Esophagus muscularis mucosa (tissue), 4 donors: ENCODE measurements at regions not wholly inside any gene's neighbourhood (a gene's known extent, or its start where the extent isn't known, plus 50 kb on each side); places are given as distances from the start of the nearest gene placed in this dataset.

Experiments used
- DNase-seq: peaks from one replicate; pipeline ENCODE4 v3.0.0-alpha.2; 2017; ENCODE audit errors: extremely low spot score
- H3K27ac ChIP-seq, 4 donors: fragments of 200-600 bp; sonication (generic); replicated peaks in 1 of 4; 1 replicate in 3 of 4; 2 replicates in 1 of 4; pipeline ENCODE4 v1.5.1; 2016 to 2019; ENCODE audit warnings: mild to moderate bottlenecking in 1 of 4
- H3K27me3 ChIP-seq, 4 donors: fragments of 200-600 bp; sonication (generic); one replicate each; pipeline versions ENCODE4 v1.5.1 to v1.6.0; 2016 to 2019
- H3K36me3 ChIP-seq, 4 donors: fragments of 200-600 bp; sonication (generic); one replicate each; pipeline ENCODE4 v1.5.1; 2016 to 2019
- H3K4me1 ChIP-seq, 4 donors: fragments of 200-600 bp; sonication (generic); one replicate each; pipeline ENCODE4 v1.5.1; 2016 to 2019
- H3K4me3 ChIP-seq, 4 donors: fragments of 200-600 bp; sonication (generic); 1 replicate in 2 of 4; 2 replicates in 2 of 4; pipeline ENCODE4 v1.5.1; 2016 to 2019; ENCODE audit warnings: mild to moderate bottlenecking in 4 of 4, moderate library complexity in 1 of 4
- H3K9me3 ChIP-seq, 4 donors: fragments of 200-600 bp; sonication (generic); 1 replicate in 3 of 4; 2 replicates in 1 of 4; pipeline ENCODE4 v1.5.1; 2016 to 2019
- CTCF ChIP-seq, 3 experiments: fragments of 200-600 bp in 2 of 3; fragments of 450-650 bp in 1 of 3; sonication (generic) in 2 of 3; IDR thresholded peaks; one replicate each; pipeline ENCODE4 v1.5.1; 2017 to 2019; ENCODE audit warnings: antibody characterized with exemption in 3 of 3, mild to moderate bottlenecking in 2 of 3, moderate library complexity in 1 of 3
- EP300 ChIP-seq: sonication (generic); formaldehyde crosslinking; IDR thresholded peaks from one replicate; pipeline ENCODE4 v1.6.1; 2017; ENCODE audit warnings: antibody characterized with exemption
- POLR2A ChIP-seq: fragments of 450-650 bp; IDR thresholded peaks from one replicate; pipeline ENCODE4 v1.6.1; 2017; ENCODE audit warnings: antibody characterized with exemption, moderate library complexity, mild to moderate bottlenecking, low read depth
- POLR2AphosphoS5 ChIP-seq, 2 donors: sonication (generic); formaldehyde crosslinking; IDR thresholded peaks; one replicate each; pipeline ENCODE4 v1.6.1; 2017; ENCODE audit warnings: antibody characterized with exemption in 2 of 2
- WGBS: methylation state at CpG from one replicate; pipeline ENCODE4 v1.1.5; 2018; 5-methylcytosine and 5-hydroxymethylcytosine counted together
- intact Hi-C: fragments of 100-400 bp; cut with DNase I; formaldehyde crosslinking; loops from one replicate; pipeline ENCODE4 v1.15.1; 2023

GRCh38 chr10:36177071-36177470 lies 535.0 kb upstream of the FZD8 start:
- no peak for TF ChIP-seq CTCF (IDR thresholded peaks at IDR 0.05)
- no peak for TF ChIP-seq POLR2A
- TF ChIP-seq EP300, result no peak
- TF ChIP-seq POLR2AphosphoS5 (IDR thresholded peaks at IDR 0.05), result no peak
- intact Hi-C loops, result no loop called here
- DNase-seq, result no peak
- WGBS, result 96% methylated on average over 3 of the region's 3 CpGs
- Histone ChIP-seq H3K36me3 (no peaks in the 10 kb centered on the region), H3K9me3 (no peaks in the 10 kb centered on the region), H3K27ac (no peak overlapping the region), H3K4me3 (no peak overlapping the region), H3K27me3 (no peaks in the 10 kb centered on the region), H3K4me1 (peaks cover 2 to 10% (median 8%) of the 10 kb centered on the region in 4 donors)

GRCh38 chr10:36175954-36176353 lies 533.9 kb upstream of the FZD8 start:
- no peak overlapping the region for H3K4me3 ChIP-seq
- intact Hi-C loops, result no loop called here
- no peaks in the 10 kb centered on the region for H3K9me3 ChIP-seq
- TF ChIP-seq POLR2A, result no peak
- no peak for TF ChIP-seq CTCF (IDR thresholded peaks at IDR 0.05)
- TF ChIP-seq EP300, result no peak
- TF ChIP-seq POLR2AphosphoS5 (IDR thresholded peaks at IDR 0.05), result no peak
- DNase-seq, result no peak
- H3K27me3 ChIP-seq, result no peaks in the 10 kb centered on the region
- H3K4me1 ChIP-seq, result peaks cover 7 to 17% (median 15%) of the 10 kb centered on the region in 4 donors
- no peaks in the 10 kb centered on the region for H3K36me3 ChIP-seq
- H3K27ac ChIP-seq, result no peak overlapping the region

GRCh38 chr10:36173364-36173763 lies 531.3 kb upstream of the FZD8 start:
- 43% methylated on average over 4 of the region's 4 CpGs for WGBS
- Histone ChIP-seq H3K27ac (no peak overlapping the region), H3K9me3 (no peaks in the 10 kb centered on the region), H3K27me3 (no peaks in the 10 kb centered on the region), H3K4me1 (peaks cover 7 to 17% (median 15%) of the 10 kb centered on the region in 4 donors), H3K36me3 (no peaks in the 10 kb centered on the region), H3K4me3 (no peak overlapping the region)
- intact Hi-C loops, result no loop called here
- TF ChIP-seq EP300 (no peak), POLR2AphosphoS5 (IDR thresholded peaks at IDR 0.05) (peak in 1 of 2 donors; percentile 27)
- DNase-seq, result no peak

- DNase-seq, result no peak
- Histone ChIP-seq H3K27ac (peak overlapping the region in 1 of 4 donors; percentile 13), H3K9me3 (no peaks in the 10 kb centered on the region), H3K27me3 (no peaks in the 10 kb centered on the region), H3K4me3 (no peak overlapping the region), H3K4me1 (peaks cover 7 to 17% (median 15%) of the 10 kb centered on the region in 4 donors), H3K36me3 (no peaks in the 10 kb centered on the region)
- TF ChIP-seq POLR2A, result no peak
- TF ChIP-seq POLR2AphosphoS5 (IDR thresholded peaks at IDR 0.05), result no peak
- no peak for TF ChIP-seq CTCF (IDR thresholded peaks at IDR 0.05)
- no peak for TF ChIP-seq EP300
- WGBS, result 53% methylated on average over 10 of the region's 10 CpGs
- intact Hi-C loops, result no loop called here
Measured at GRCh38 chr10:36171953-36172940, 530.2 kb upstream of the FZD8 start.

- 67% methylated on average over 1 of the region's 1 CpG for WGBS
- no peak for DNase-seq
- Histone ChIP-seq H3K36me3 (no peaks in the 10 kb centered on the region), H3K4me3 (no peak overlapping the region), H3K9me3 (no peaks in the 10 kb centered on the region), H3K27ac (no peak overlapping the region), H3K27me3 (no peaks in the 10 kb centered on the region), H3K4me1 (peaks cover 7 to 17% (median 15%) of the 10 kb centered on the region in 4 donors)
- TF ChIP-seq POLR2AphosphoS5 (IDR thresholded peaks at IDR 0.05), result no peak
- no peak for TF ChIP-seq POLR2A
- TF ChIP-seq EP300, result no peak
- intact Hi-C loops, result no loop called here
Measured at GRCh38 chr10:36171556-36171952, 529.5 kb upstream of the FZD8 start.
